ENCODE measurements at regions not wholly inside any gene's neighbourhood (a gene's known extent, or its start where the extent isn't known, plus 50 kb on each side); places are given as distances from the start of the nearest gene placed in this dataset.

DNA sequence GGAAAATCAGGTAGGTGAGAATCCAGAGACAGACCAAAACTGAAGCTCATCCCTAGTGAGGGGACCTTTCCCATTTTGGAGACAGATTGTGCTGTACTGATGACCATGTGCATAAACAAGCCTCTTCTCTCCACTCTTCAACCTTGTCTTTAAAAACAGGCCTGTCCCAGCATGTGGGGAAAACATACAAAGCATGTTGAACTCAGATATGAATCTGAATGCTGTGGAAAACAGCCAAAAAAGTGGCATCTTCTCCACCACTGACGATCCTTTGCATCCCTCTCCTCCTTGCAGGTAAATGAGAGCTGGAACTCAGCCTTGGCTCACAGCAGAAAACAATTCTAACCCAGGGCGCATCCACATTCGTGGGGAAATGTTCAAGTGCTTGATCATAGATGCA, 123.7 kb upstream of the FOXQ1 start:
- no peak for TF ChIP-seq TCF7L2 (IDR thresholded peaks at IDR 0.05; ENCODE audit: borderline replicate concordance, extremely low read depth, insufficient read depth, insufficient read length)
- no peak for TF ChIP-seq JUND (IDR thresholded peaks at IDR 0.05)
- no peak for TF ChIP-seq CTCF (IDR thresholded peaks at IDR 0.05 in 2 of 3, conservative IDR thresholded peaks at IDR 0.05 in 1 of 3; ENCODE audit: borderline replicate concordance in 1 of 3, insufficient read depth in 1 of 3, low read depth in 2 of 3, low read length in 2 of 3)
- TF ChIP-seq POLR2A (IDR thresholded peaks at IDR 0.05; ENCODE audit: borderline replicate concordance, extremely low read depth, insufficient read depth, insufficient read length) = no peak
